Nucleus accumbens (tissue), 56 donors: ENCODE measurements at regions not wholly inside any gene's neighbourhood (a gene's known extent, or its start where the extent isn't known, plus 50 kb on each side); places are given as distances from the start of the nearest gene placed in this dataset.
"Not testable (repeated sequence)": the region's sequence is repeated elsewhere in the genome, so short reads cannot be mapped to it uniquely, and the experiment has no call there.

Experiments used
- DNase-seq, 56 donors: peaks; one replicate each; lab custom pipeline; 2025; lab: John Stamatoyannopoulos, UW

- DNase-seq, result peak in 4 of 56 donors; percentile 7 to 16 (median 8)
Observed at GRCh38 chr5:6243706-6244338, 134.5 kb downstream of the MED10 start.

- not testable (repeated sequence) for DNase-seq
Observed at GRCh38 chr5:6241056-6241455, 137.3 kb downstream of the MED10 start.

GRCh38 chr5:6236858-6237481, 141.4 kb downstream of the MED10 start:
- DNase-seq, result no peak

DNA sequence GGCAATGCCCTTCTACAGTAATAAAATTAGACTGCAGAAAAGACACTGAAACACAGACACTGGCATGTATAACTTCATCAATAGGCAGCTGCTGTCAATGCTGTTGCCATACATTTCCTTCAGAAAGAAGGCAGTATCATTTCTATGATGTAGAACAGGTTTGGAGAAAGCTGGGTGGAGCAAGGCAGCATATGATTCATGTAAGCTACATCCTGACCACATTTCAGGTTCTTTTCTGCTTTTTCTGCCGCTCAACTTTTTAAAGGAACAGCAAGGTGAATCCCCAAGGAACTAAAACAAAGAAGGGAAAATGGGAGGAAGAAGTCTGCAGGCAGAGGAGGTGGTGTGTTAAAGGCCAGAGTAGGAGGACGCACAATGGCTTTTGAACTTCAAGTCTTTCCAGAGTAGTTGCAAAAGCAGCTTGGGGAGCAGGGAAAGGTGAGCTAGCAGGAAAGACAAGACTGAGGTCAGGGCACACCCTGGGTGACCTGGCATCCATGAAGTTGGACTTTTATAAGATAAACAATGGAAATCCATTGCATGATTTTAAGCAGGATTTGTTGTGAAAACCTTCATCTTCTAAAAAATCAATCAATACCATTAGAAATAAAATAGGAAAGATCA, 142.1 kb downstream of the MED10 start:
- DNase-seq, result no peak

GRCh38 chr5:6235726-6236125, 142.6 kb downstream of the MED10 start:
- no peak for DNase-seq

- DNase-seq, result no peak
Observed at GRCh38 chr5:6228257-6229250, 149.8 kb downstream of the MED10 start.

GRCh38 chr5:6225121-6225607, 153.2 kb downstream of the MED10 start:
- DNase-seq, result no peak

DNA sequence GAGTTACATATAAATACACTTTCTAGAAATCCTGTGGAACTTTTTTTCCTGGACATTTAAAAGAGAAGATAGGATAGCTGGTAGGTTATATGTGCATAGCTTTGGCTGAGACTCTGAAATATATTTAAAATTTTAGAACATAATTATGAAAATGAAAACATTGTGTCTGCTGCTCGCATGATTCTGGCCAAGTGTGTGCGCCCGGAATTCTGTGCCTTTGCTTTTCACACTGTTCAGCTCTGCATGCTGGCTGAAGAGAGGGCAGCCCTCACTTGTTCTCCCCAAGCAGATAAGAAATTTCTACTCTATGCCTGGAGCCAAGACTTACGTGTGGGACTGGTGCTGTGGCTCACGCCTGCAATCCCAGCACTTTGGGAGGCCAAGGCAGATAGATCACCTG, 153.9 kb downstream of the MED10 start:
- no peak for DNase-seq

DNA sequence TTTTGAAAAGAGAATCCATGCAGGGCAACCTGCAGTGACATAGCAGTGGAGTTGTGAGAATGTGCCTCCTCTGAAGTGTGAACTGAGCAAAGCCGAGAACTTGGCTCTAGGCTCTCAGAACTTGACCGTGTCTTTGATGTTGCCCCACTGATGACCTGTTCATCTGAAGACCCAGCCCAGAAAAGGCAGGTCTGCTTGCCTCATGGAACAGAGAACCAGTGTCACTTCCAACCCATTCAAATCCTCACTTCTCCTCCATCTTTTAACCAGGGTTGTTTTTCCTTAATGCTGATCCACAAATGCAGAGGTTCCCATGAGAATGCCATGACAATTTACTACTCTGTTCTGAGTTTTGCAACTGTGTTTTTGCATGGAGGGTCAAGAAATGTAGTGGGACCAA, 155.4 kb downstream of the MED10 start:
- DNase-seq, result no peak

GRCh38 chr5:6222121-6222520, 156.2 kb downstream of the MED10 start:
- DNase-seq, result no peak

DNA sequence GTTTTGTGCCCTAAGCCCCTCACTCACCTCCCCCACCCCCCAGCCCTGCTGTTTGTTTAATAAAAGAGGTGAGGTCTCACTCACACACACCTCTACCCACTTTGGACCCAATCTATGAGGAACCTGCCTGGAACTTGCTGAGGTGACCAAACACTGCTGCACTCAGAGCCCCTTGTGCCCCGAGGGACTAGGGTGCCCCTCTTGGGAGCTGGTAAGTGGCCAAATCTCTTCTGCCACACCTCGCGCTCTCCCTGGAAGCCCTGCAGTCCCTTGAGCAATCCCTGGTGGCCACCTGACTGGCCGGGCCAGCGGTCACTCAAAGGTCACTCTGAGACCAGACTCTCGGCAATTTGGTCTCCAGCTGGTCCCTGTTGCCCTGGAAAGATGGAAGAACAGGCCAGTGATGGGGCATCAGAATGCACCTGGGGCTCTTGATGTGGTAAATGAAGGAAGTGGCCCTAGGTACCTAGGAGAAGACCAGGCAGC, 157.2 kb downstream of the MED10 start:
- no peak for DNase-seq

- no peak for DNase-seq
Observed at GRCh38 chr5:6220346-6221088, 157.8 kb downstream of the MED10 start.

GRCh38 chr5:6218517-6218916, 159.8 kb downstream of the MED10 start:
- no peak for DNase-seq

GRCh38 chr5:6218116-6218515, 160.2 kb downstream of the MED10 start:
- DNase-seq, result no peak

DNA sequence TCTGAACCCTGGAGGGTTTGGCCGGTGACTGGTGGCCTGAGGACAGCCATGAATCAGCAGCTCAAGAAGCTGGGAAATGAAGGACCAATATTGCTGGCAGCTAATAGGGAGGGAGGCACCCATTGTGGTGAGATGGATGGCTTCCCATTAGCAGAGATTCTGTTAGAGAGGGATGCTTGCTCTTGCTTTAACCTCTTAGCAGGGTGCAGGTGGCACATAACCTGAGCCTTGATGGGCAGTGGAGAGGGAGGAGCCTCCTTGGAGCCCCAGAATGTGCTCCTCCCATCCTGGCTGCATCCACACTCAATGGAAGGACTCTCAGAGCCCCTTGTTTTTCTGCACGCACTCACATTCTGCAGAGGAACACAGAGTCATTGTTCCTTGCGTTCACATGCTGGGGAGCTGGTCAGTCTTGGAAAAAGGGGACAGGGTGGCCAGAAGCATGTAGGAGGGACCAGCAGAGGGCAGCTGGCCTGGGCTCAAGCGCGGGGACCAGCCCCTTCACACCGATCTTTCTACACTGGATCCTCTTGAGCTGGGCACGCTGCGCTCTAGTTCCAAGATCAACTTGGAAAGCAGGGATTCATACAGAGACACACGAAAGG, 161.8 kb downstream of the MED10 start:
- DNase-seq, result peak in 6 of 56 donors; percentile 4 to 37 (median 8)

- DNase-seq, result no peak
Observed at GRCh38 chr5:6215891-6216290, 162.5 kb downstream of the MED10 start.

- no peak for DNase-seq
Observed at GRCh38 chr5:6212244-6212643, 166.1 kb downstream of the MED10 start.

GRCh38 chr5:6206501-6206900, 171.8 kb downstream of the MED10 start:
- no peak for DNase-seq

- DNase-seq, result no peak
Observed at GRCh38 chr5:6202968-6203365, 175.4 kb downstream of the MED10 start.
